GDM1 (cell line): ENCODE measurements at regions not wholly inside any gene's neighbourhood (a gene's known extent, or its start where the extent isn't known, plus 50 kb on each side); places are given as distances from the start of the nearest gene placed in this dataset.

Experiments used
- DNase-seq: peaks from one replicate; lab custom pipeline; 2025; lab: John Stamatoyannopoulos, UW

- no peak for DNase-seq
Measured at GRCh38 chr13:73748404-73748803, 385.8 kb downstream of the KLF12 start.

- no peak for DNase-seq
Measured at GRCh38 chr13:73745190-73745589, 389.0 kb downstream of the KLF12 start.

- no peak for DNase-seq
Measured at GRCh38 chr13:73742982-73743381, 391.2 kb downstream of the KLF12 start.

GRCh38 chr13:73741742-73742141 is 392.5 kb downstream of the KLF12 start:
- DNase-seq: no peak

- no peak for DNase-seq
Measured at GRCh38 chr13:73741111-73741510, 393.1 kb downstream of the KLF12 start.

GRCh38 chr13:73740666-73741065 is 393.5 kb downstream of the KLF12 start:
- DNase-seq: no peak

GRCh38 chr13:73739394-73739793 is 394.8 kb downstream of the KLF12 start:
- no peak for DNase-seq

GRCh38 chr13:73738626-73739025 is 395.6 kb downstream of the KLF12 start:
- DNase-seq: no peak

- no peak for DNase-seq
Measured at GRCh38 chr13:73737214-73737613, 397.0 kb downstream of the KLF12 start.

GRCh38 chr13:73733706-73734105 is 400.5 kb downstream of the KLF12 start:
- no peak for DNase-seq

- DNase-seq: no peak
Measured at GRCh38 chr13:73732350-73732749, 401.9 kb downstream of the KLF12 start.

- no peak for DNase-seq
Measured at GRCh38 chr13:73731564-73731963, 402.6 kb downstream of the KLF12 start.

- DNase-seq: no peak
Measured at GRCh38 chr13:73730014-73730413, 404.2 kb downstream of the KLF12 start.

GRCh38 chr13:73729046-73729445 is 405.2 kb downstream of the KLF12 start:
- DNase-seq: no peak

GRCh38 chr13:73722120-73722519 is 412.1 kb downstream of the KLF12 start:
- DNase-seq: no peak

- no peak for DNase-seq
Measured at GRCh38 chr13:73721571-73721970, 412.6 kb downstream of the KLF12 start.

GRCh38 chr13:73720216-73720840 is 413.9 kb downstream of the KLF12 start:
- DNase-seq: no peak

- DNase-seq: no peak
Measured at GRCh38 chr13:73718246-73718645, 416.0 kb downstream of the KLF12 start.

GRCh38 chr13:73717632-73718031 is 416.6 kb downstream of the KLF12 start:
- DNase-seq: no peak

- no peak for DNase-seq
Measured at GRCh38 chr13:73715911-73716510, 418.2 kb downstream of the KLF12 start.

GRCh38 chr13:73715114-73715910 is 418.9 kb downstream of the KLF12 start:
- DNase-seq: no peak

- DNase-seq: no peak
Measured at GRCh38 chr13:73714522-73714921, 419.7 kb downstream of the KLF12 start.

GRCh38 chr13:73708393-73708985 is 425.7 kb downstream of the KLF12 start:
- DNase-seq: peak; percentile 40
